ENCODE measurements at regions not wholly inside any gene's neighbourhood (a gene's known extent, or its start where the extent isn't known, plus 50 kb on each side); places are given as distances from the start of the nearest gene placed in this dataset.

DNA sequence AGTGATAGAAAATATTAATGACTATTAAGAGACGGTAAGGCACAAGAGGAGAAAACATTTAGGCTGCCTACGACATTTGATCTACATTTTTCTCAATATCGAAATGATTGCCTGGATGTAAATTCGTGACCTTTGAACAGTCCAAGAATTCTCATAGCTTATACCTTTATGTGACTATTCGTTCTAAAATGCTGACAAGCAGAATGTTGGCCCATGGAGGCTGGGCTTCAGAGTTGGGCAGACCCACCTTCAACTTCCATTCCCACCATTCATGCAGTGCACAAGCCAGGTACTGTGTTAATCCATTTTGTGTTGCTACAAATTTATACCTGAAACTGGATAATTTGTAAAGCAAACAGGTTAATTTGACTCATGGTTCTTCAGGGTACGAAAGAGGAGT is 441.4 kb upstream of the COBL start:
- DNase-seq = no peak

DNA sequence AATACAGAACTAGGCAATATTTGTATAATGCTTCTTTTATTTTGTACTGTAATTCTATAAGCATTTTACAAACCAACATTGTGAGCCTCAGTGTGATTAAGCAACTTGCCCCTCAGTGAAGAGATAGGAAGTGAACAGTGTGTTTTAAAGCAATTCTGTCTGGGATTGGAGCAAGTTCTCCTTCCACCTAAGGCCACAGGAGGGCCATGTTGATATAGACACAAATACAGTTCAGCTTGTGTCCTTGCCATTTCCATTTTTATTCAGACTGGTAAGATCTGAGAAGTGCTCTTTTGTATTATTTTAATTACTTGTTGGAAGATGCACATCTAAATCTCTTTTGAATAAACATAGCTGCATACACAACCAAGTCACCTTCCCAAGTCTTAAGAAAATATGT is 416.3 kb upstream of the COBL start:
- no peak for DNase-seq

DNA sequence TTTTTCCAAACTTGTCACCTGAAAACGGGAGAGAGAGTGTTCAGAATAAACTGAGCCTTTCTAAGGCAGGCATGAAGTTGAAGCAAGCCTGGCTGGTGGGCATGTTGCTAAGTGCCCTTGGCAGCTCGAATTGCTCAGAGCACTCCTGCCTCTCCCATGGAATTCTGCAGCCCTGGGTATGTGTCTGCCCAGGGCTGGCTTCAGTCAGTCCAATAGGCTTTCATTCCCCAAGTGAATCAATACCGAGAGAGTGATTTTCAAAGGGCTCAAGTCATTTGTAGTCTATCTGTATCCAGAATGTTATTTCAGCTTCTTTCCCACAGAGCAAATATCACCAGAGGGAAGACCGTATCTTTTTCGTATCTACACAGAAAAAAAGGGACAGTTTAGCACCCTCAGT is 415.5 kb upstream of the COBL start:
- DNase-seq = no peak

DNA sequence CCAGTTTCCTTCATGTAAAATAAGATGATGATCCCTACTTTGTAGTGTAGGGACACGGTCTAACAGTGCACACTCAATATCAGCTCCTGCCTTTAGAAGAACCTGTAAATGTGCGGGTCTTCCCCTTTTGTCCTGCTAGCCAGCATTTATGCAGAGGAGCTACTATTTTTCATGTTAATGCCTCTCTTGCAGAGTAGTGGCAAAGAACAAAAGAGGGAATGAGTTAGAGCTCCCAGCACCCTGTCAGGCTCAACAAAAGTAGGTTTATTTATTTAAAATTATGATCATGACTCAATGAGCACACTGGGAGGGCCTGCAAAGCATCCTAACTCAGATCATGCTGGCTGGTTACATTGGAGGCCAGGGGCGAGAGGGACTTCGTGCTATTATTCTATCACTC is 414.5 kb upstream of the COBL start:
- no peak for DNase-seq

DNA sequence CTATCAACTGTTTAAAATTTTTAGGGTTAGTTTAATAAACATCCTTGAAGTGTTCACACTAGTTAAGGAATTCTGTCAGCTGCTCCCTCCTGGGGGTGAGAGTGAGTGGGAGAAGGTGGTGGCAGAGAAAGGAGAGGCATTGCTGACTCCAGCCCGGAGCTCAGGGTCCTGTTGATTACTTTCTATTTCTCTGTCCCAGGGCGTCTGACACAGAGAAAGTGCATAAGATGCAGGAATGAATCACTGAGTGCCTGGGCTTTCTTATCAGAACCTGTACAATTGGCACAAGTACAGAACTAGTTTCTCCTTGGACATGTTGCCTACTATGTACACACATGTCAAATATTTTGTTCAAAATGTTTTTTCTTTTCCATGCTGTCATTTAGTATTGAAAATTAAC is 410.8 kb upstream of the COBL start:
- DNase-seq = no peak

DNA sequence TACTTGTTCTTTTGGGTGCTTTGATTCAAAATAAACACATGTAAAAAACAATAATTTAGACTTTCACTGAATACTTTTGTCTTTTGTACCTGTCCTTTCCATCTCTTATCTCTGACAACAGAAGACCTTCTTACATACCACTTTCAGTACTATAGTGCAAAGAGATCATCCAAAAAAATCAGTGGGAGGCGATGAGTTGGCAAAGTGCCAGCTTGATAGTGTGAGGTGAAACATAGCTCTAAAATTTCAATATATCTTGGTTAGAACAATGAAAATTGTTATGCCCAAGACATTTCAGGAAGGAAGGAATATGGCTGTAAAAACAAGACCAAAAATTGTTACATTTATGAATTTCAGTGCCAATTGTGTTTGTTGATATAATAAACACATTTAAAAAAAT is 390.2 kb upstream of the COBL start:
- no peak for DNase-seq

DNA sequence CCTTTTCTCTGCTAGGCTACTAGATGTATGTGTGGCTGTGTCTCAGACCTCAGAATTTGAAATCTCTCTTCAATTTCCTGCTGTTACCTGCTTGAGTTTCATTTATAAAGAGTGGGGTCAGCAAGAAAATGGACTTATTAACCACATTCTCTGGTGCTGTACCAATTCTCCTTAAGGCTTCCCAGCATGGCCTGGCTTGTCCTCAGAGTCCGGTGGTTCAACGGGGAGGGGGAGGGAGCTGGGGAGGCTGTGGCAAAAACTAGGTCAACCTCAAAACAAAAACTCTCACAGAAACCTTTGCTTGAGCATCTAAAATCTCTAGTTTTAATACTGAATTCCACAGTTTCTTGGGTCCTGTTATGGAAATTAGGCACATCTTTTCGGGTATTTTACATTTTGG is 389.1 kb upstream of the COBL start:
- no peak for DNase-seq

DNA sequence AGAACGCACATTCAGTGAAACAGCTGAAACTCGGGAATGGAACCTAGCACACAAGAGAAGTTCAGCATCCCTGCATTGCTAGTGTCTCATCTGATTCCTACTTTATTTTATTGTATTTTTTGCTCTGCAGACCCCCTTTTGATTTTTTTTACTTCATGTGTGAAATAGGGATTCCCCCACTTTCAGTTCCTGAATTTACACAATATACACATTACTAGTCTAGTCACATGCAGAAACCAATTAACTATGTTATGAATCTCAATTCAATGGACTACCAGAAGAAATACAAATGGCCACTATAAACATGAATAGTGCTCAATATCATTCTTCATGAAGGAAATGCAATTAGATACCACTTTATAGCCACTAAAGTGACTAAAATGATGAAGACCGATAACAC is 386.1 kb upstream of the COBL start:
- DNase-seq = no peak

DNA sequence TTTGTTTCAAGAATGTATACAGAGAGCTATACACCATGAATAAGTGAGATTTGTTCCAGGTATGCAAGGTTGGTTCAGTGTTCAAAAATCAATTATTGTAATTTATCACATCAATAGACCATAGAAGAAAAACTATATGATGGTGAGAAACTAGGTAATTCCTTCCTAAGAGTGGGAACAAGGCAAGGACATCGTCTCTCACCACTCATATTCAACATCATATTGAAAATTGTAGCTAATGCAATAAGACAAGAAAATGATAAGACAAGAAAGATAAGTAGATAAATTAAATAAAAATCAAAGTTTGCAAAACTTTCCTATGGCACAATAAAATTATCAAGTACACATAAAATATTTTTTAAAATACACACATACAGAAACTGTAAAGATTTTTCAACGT is 385.3 kb upstream of the COBL start:
- DNase-seq = no peak

DNA sequence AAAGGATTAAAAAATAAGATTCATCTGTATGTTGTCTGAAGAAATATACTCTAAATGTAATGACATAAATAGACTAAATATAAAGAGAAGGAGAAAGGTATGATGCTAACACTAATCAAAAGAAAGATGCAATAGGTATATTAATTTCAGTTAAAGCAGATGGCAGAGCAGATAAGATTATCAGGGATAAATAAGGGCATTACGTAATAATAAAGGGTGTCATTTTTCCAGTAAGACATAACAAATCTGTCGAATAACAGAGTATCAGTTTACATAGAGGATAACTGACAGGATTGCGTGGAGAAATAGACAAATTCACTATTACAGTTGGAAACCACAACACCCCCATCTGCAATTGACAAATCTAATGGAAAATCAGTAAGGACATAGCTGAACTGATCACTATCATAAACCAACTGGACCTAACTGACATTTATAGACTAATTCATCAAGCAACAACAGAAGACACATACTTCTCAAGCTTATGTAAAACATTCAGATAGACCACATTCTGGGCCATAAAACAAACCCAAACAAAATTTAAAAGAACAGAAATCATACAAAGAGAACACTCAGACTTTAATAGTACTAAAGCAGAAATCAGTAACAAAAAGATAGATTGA is 384.1 kb upstream of the COBL start:
- DNase-seq = no peak

DNA sequence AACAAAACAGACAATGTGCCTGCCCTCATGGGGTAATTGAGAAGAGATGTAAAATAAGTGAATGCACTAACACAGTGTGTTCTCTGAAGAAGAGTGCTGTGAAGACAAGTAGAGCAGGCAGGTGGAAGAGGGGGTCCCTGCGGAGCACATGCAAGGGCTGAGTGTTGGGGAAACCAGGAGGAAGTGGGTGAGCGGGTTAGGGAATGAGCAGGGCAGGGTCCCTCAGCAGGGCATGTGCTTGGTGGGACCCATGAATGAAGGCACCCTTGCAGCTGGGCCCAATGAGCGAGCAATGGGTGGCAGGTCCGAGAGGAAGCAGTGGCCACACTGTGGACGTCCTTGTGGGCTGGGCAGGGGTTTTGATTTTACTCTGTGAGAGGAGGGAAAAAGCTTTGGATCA is 376.6 kb upstream of the COBL start:
- no peak for DNase-seq

DNA sequence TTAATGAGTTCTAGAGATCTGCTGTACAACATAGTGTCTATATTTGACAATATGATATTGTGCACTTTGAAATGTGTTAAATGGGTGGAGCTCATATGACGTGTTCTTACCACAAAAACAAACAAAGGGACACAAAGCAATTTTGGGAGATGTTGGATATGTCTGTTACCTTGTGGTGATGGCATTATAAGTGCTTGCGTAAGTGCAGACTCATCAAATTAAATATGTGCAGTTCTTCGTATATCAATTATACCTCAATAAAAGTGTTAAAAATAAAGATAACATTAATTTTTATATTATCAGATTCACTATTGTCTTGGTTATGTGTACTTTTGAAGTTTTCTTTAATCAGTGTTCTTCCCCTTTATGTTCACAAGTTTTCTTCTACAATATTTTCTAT is 372.9 kb upstream of the COBL start:
- no peak for DNase-seq

DNA sequence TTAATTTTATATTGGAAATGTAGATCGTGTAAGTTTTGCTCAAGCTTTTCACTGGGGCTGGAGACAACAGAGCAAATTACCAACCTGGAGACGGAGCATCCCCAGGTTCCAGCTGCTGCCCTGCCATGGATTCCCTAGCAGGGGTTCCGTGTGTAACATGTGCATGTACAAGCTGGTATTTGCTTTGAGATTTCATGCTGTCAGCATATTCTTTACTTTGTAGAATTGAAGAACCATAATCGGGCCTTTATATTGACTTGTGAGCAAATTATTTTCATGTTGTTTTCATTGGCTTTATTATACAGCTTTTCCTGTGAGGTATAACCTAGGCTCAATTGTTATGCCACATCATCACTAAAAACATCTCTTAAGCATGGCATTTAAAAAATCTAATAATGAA is 369.2 kb upstream of the COBL start:
- DNase-seq = no peak

DNA sequence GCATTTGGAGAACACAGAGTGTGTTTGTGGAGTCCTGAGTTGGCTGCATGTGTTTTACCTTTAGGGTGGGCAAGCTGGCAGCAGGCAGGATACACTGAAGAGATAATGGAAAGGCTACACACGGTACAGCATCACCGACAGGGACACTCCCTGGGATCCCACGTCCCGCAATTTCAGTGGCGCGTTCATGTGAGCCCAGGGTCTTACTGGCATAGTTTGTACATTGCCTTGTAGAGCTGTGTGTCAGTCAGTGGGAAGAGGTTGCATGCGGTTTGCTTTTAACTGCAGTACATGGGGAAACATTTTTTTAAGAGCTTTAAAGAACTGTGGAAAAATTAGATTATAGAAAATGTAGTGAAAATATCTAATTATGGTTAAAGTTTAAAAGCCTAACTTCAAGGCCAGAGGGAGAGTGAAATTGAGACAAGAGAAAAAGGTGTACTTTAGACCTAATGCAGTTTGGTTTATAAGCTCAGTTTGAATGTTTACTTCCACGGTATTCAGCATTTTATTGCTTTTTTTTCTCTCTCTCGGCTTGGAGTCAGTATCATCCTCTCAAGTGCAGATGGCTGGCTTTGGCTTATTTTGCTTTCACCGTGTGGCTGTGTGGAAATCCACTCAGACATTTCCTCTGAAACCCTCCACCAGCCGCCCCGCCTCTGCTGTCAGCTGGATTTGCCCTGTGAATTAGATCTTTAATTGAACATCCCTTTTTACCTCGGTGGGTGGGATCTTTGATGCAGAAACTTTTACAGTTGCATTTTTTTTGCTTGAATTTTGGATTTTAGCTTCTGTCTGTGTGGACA is 364.2 kb upstream of the COBL start:
- no peak for DNase-seq

DNA sequence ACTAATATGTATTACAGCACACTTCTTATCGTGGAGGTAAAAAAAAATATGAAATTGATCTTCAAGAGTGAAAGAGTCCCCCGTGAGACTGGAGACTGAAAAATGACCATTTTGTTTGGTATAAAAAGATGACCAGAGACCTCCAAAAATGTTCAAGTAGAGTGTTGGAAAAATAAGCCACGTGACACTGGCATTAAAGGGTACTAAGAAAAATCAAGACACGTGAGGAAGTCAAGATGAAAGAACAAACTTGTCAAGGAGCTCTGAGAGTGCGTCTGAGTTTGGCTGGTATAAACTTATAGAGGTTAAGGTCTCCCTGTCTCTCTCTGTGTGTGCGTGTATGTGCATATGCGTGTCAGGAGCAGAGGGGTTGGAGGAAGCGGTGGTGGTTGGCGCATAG is 362.7 kb upstream of the COBL start:
- no peak for DNase-seq

DNA sequence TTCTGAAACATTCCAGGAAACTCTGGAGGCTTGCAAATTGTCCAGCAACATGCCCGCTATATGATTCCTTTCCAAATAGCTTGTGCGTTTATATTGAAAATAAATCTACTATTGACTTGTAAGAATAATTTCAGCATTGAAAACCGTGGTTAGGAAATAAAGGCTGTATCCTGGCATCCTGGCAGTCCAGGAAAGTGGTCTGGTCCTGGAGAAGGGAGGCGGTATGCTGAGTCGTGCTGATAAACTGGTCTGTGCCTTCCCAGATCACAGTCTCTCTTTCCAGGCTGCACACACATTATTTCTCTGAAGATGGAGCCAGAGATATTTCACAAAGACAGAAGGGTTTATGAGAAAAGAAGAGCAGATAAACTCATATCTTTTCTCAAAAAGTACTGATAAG is 350.1 kb upstream of the COBL start:
- no peak for DNase-seq

DNA sequence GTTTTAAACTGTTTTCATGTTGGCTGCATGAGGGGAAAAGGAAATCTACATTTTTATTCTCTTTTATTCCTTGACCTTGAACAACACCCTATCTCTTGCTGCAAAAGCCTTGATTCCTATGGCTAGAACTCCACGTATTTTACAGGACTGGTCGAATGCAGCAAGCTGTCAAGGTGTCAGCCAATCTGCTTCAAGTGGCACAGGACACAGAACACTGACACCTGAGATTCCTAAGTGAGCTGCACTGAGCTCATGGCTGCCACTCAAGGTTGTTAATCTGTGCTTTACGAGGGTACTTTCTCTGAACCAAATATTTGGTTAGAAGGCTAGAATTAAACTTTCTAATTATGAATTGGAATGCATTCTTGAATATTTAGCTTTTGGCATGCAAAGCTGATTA is 349.7 kb upstream of the COBL start:
- no peak for DNase-seq

DNA sequence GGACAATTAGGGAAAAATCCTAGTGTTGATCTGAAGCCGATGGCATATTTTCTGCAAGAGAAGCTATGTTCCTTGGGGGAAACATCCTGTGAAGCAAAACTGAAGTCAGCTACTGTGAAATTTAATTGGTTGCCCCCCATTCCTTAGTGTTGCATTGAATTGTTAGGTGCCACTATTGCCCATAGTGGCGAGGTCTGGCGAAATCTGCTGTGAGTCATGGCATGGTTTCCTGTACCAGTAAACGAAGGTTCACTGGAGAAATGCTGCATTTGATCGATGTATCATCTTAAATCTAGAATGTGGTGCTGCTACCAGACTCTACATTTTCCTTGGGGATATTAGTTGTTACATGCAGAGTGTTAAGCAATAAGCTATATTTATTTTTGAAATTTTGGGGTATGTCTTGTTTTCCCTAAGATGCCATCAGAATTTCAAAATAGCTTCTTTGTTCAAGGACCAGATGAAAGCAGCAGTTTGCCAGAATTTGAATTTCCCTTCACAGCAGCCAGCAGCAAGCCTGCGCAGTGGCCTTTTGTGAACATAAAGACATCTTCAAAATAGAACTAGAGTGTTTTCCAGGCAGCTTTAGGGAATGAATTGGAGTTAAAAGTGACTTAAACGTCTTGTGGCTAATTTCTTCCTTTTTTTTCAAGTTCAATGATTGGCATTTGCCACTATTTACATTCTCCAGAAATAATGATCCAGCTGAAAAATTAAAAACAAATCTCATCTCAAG is 348.6 kb upstream of the COBL start:
- no peak for DNase-seq

DNA sequence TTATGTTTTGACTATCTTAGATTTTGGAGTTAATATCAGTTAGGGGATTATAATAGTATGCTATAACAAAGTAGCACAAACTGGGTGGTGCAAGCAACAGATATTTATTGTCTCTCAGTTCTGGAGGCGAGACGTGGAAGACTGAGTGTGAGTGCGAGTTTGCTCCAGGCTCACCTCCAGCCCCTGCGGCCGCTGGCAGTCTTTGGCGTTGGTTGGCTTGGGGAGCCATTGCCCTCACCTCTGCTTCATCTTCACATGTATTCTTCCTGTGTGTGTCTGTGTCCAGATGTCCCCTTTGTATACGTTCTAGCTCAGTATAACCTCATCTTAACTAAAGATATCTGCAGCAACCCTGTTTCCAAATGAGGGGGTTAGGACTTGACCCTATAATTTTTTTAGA is 343.9 kb upstream of the COBL start:
- no peak for DNase-seq

DNA sequence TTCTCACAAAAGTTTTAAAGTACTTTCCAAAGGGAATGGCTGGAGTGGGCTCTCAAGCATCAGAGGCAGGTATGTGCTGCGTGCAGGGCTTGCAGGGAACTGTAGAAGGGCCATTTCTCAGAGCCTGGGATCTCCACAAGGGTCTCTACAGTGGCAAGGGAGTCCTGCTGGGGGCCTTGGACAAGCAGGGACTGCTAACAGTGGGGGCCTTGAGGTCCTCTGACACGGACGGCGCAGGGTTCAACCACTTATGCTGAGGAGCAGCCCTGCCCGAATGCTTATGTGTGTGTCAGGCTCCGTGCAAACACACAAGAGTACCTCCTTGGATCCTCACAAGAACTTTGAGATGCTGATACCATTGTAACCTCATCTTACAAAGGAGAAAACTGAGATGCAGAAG is 342.1 kb upstream of the COBL start:
- DNase-seq = no peak

DNA sequence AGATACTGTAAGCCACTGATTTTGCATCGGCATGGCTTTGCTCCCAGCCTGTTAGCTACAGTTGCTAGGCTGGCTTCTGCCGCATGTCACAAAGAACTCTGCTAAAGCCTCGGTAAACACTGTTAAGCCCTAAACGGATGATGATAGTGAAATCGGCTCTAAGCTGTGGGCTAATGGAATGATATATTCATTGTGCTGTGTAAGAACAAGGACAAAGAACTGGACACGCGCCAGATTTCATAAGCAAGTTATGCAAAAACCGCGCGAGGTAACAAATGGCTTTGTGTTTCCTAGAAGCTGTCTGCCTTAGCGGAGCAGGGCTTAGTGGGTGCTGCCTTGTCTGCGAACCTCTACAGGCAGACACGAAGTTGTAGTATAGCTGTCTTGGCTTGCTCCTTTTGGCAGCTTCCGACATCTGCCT is 331.3 kb upstream of the COBL start:
- DNase-seq = no peak

DNA sequence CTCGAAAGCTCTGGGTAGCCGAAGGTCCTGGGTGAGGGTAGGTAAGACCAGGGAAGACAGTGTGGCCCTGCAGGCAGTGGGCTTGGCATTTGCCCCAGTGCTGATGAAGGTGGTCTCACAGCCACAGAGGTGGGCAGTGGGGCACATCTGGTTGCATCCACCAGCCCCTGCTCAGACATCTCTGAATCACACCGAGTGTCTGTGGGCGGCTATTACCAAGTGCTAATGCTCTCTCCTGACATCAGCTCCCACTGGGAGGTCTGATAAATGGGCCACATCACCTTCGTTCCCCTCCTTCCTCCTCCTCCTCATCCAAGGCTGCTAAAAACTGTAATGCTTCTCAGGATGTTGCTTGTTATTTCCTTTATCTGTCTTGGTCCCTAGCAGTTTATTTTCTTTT is 330.9 kb upstream of the COBL start:
- DNase-seq = no peak

DNA sequence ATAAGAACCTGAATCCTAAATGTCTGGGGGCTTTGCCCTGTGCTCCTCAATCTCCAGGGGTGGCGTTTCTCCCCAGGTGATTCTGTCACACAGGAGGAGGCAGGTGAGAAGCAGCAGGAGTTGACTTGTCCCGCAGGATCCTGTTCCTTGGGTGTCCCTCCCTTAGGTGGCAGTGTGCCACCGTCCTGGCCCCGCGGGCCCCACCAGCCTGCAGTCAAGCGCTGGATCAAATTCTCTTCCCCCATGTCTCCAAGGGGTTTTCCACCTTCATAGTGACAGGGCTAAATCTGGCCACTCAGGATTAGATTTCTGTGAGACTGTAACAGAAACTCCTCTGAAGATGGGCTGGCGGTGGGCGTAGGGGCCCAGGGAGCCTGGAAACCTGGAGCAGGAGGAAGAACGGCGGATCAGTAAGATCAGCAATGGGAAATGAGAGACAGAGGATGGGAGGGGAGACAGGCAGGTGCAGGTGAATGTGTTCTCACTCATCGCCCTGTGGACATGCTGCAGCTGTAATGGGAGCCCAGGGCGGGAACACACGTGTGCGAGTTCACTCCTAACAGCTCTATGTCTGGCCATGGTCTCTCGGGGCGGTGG is 329.2 kb upstream of the COBL start:
- DNase-seq = no peak

DNA sequence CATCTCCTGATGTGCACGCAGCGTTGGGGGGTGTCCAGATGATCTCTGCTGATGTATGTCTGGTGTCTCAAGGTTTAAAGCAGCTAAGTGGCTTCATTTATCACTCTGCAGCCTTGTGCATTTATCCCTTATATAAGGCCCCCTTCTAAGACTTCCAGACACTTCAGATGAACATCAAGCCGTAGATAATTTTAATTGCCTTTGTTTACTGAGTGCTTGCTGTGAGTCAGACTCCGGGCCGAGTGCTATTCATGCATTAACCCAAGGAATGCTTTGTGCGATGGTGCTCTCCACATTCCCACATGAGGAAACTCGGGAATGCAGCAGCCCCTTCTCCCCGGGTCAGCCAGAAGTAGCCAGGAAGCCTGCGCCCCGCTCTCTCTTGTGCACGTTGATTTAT is 328.6 kb upstream of the COBL start:
- no peak for DNase-seq
